ENCODE measurements at regions not wholly inside any gene's neighbourhood (a gene's known extent, or its start where the extent isn't known, plus 50 kb on each side); places are given as distances from the start of the nearest gene placed in this dataset.

- no peak for DNase-seq
These were observed 365.2 kb downstream of the FBXO15 start for GRCh38 chr18:73782405-73782804.

GRCh38 chr18:73780218-73780617 is 367.4 kb downstream of the FBXO15 start:
- DNase-seq, result no peak

- no peak for DNase-seq
These were observed 369.6 kb downstream of the FBXO15 start for GRCh38 chr18:73778032-73778359.

GRCh38 chr18:73777356-73778031 is 370.1 kb downstream of the FBXO15 start:
- DNase-seq, result no peak

GRCh38 chr18:73774811-73775509 is 372.7 kb downstream of the FBXO15 start:
- no peak for DNase-seq

GRCh38 chr18:73768043-73768442 is 379.6 kb downstream of the FBXO15 start:
- no peak for DNase-seq

- no peak for DNase-seq
These were observed 380.6 kb downstream of the FBXO15 start for GRCh38 chr18:73766910-73767515.

GRCh38 chr18:73758446-73758845 is 389.2 kb downstream of the FBXO15 start:
- no peak for DNase-seq

GRCh38 chr18:73756256-73757091 is 391.2 kb downstream of the FBXO15 start:
- no peak for DNase-seq

GRCh38 chr18:73752965-73753364 is 394.7 kb downstream of the FBXO15 start:
- no peak for DNase-seq

GRCh38 chr18:73752546-73752945 is 395.1 kb downstream of the FBXO15 start:
- DNase-seq, result no peak

- DNase-seq, result no peak
These were observed 397.6 kb downstream of the FBXO15 start for GRCh38 chr18:73750052-73750451.

GRCh38 chr18:73749304-73749703 is 398.3 kb downstream of the FBXO15 start:
- no peak for DNase-seq

- no peak for DNase-seq
These were observed 398.9 kb downstream of the FBXO15 start for GRCh38 chr18:73748731-73749130.

- no peak for DNase-seq
These were observed 401.5 kb downstream of the FBXO15 start for GRCh38 chr18:73746101-73746500.

GRCh38 chr18:73742957-73743356 is 404.7 kb downstream of the FBXO15 start:
- DNase-seq, result no peak

- no peak for DNase-seq
These were observed 405.7 kb downstream of the FBXO15 start for GRCh38 chr18:73741946-73742345.

- DNase-seq, result no peak
These were observed 408.5 kb downstream of the FBXO15 start for GRCh38 chr18:73739098-73739497.

- no peak for DNase-seq
These were observed 409.6 kb downstream of the FBXO15 start for GRCh38 chr18:73737990-73738389.

GRCh38 chr18:73735836-73736235 is 411.8 kb downstream of the FBXO15 start:
- DNase-seq, result no peak

- no peak for DNase-seq
These were observed 413.8 kb downstream of the FBXO15 start for GRCh38 chr18:73733806-73734314.

GRCh38 chr18:73733376-73733775 is 414.3 kb downstream of the FBXO15 start:
- no peak for DNase-seq

GRCh38 chr18:73728657-73729056 is 419.0 kb downstream of the FBXO15 start:
- no peak for DNase-seq
